C4-2B (cell line): ENCODE measurements at regions not wholly inside any gene's neighbourhood (a gene's known extent, or its start where the extent isn't known, plus 50 kb on each side); places are given as distances from the start of the nearest gene placed in this dataset.

Source experiments
- CTCF ChIP-seq: fragments of 450-650 bp; conservative IDR thresholded peaks from 2 replicates; pipeline ENCODE4 v1.5.1; 2017; ENCODE audit warnings: mild to moderate bottlenecking
- ZFX ChIP-seq: fragments of 450-650 bp; IDR thresholded peaks from 2 replicates; pipeline ENCODE4 v1.6.1; 2017

- no peak for TF ChIP-seq CTCF
- no peak for TF ChIP-seq ZFX
Observed at GRCh38 chr1:242787968-242788367, 263.5 kb upstream of the PLD5 start.
